ENCODE measurements at regions not wholly inside any gene's neighbourhood (a gene's known extent, or its start where the extent isn't known, plus 50 kb on each side); places are given as distances from the start of the nearest gene placed in this dataset.
"Not testable (repeated sequence)": the region's sequence is repeated elsewhere in the genome, so short reads cannot be mapped to it uniquely, and the experiment has no call there.

DNA sequence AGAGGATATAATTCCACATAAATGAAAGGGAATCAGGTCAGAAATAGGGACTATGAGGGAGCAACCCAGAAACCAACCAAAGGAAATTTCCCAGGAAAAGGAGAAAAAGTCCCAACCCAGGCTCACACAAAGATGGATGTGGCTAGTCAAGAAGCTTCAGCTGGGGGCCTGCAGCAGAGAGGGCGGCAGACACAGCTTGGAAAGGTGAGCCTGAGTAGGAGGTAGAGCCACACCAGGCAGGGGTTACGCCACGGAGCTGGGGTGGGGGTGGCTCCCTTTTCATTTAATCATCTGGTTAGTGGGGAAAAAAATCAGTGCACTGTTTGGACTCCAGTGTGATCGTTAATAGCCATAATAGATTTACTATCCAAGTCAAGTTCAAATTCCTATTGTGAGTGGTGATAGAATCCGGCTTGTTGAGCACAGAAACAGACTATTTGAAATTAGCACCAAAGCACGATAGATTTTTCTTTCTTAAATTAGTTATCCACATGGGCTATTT lies 220.6 kb downstream of the TPBG start:
- DNase-seq (ENCODE audit: low spot score): no peak

DNA sequence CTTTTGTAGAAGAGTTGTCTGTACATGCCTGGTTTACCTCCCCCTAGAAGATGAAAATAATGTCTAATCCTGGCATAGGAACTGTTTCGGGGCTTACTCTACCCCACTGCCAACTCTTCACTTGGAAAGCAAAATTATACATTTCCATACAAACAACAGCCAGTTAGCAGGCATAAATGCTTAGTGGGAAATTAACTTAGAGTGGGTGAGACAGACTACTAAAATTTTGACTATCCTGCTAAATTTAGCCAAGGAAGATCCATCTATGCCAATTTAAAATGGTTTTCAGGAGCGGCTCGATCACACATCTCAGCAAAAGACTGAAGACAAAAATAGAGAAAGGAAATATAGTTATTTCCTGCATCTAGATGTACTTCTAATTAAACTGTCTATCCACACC lies 221.2 kb downstream of the TPBG start:
- no peak for DNase-seq (ENCODE audit: low spot score)

DNA sequence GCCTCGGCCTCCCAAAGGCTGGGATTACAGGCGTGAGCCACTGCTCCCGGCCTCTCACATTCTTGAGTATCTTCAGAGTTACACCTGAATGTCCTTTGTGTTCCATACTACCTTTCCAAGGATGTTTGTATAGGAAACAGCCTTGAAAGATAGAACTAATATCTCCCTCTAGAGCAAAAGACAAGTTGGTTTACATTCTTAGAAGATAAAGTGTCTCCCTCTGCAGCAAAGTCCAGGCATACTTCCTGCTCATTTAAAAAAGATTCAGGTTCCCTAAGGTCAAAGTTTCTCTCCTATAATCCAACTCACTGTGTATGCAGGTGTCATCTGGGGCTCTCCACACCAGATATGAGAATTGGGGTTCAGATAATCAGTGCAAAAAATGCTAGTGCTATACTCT lies 224.4 kb downstream of the TPBG start:
- no peak for DNase-seq (ENCODE audit: low spot score)

DNA sequence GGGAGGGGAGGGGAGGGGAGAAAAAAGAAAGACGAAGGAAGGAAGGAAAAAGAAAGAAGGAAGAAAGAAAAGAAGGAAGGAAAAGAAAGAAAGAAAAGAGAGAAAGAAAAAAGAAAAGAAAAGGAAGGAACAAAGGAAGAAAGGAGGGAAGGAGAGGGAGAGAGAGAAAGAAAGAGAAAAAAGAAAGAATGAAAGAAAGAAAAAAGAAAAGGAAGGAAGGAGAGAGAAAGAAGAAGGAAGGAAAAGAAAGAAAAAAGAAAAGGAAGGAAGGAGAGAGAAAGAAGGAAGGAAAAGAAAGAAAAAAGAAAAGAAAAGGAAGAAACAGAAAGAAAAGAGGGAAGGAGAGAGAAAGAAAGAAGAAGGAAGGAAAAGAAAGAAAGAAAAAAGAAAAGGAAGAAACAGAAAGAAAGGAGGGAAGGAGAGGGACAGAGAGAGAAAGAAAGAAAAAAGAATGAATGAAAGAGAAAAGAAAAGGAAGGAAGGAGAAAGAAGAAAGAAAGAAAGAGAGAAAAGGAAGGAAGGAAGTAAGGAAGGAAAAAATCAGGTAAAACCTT lies 225.3 kb downstream of the TPBG start:
- no peak for DNase-seq (ENCODE audit: low spot score)

DNA sequence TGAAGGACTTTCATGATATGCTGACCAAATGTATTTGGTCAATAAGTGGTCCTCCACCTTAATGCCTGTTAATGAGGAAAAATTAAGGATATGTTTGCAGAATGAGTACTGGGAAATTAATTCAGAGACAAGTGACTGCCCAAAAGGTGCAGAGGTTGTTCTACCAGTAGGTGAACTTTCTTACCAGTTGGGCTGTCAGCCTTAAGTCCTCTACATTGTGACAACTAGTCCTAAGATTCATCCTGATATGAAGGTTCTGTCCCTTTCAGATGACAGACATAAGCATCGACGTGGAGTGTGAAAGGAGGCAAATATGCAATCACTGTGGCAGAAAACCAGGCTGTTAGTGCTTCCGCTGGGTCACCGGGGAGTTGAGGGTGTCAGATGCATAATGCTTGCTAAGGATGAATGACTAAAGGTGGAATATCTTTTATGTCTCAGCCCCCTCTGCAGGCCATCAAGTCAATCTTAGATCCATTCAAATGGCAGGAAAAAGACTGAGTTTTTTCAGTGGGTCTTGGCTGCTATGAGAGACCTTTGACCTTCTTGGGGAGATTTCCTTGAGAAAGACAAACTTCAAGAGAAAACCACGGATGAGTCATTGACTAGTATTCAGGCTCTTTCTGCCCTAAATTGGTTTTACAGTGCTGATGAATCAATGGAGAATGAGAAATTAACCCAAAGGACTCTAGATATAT lies 226.0 kb downstream of the TPBG start:
- DNase-seq (ENCODE audit: low spot score): peak; percentile 70

DNA sequence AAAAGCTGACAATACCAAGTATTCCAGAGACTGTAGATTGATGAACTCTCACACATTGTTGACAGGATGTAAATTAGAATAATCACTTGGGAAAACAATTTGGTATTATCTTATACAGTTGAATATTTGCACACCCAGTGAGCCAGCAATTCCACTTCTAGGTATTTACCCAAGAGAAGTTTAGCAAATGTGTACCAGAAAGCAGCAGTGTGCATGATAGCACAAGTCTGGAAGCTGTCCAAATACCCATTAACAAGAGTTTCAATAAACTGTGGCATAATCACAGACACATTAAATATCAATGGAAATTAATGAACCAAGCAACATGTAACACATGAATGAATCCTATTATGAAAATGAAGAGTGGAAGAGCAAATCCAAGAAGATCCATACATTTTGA lies 233.6 kb downstream of the TPBG start:
- DNase-seq (ENCODE audit: low spot score): no peak

DNA sequence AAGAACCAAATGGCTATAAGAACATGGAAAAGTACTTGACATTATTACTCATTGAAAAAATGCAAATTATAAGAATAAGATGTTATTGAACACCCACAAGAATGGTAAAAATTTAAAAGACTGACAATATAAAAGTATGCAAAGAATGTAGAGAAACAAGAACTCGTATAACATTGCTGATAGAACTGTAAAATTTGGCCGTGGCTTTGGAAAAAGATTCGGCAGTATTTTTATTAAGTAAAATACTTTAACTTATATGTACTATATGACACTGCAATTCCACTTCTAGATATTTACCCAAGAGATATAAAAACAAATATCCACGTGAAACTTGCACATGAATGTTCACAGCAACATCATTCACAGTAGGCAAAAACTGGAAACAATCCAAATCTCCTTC lies 239.2 kb downstream of the TPBG start:
- no peak for DNase-seq (ENCODE audit: low spot score)

DNA sequence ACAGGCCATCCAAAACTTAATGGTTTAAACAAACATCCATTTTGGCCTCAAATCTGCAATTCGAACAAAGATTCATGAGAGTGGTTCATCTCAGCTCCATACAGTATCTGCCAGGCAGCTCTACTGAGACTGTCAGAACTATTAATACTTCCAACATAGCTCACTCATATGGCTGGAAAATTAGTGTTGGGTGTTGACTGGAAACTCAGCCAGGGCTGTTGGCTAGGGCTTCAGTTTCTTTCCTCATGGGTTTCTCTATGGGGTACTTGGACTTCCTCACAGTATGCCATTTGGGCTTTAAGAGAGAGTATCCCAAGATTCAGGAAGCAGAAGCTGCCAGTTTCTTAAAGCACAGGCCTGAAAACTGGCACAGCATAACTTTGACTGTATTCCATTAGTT lies 240.3 kb downstream of the TPBG start:
- DNase-seq (ENCODE audit: low spot score): no peak

DNA sequence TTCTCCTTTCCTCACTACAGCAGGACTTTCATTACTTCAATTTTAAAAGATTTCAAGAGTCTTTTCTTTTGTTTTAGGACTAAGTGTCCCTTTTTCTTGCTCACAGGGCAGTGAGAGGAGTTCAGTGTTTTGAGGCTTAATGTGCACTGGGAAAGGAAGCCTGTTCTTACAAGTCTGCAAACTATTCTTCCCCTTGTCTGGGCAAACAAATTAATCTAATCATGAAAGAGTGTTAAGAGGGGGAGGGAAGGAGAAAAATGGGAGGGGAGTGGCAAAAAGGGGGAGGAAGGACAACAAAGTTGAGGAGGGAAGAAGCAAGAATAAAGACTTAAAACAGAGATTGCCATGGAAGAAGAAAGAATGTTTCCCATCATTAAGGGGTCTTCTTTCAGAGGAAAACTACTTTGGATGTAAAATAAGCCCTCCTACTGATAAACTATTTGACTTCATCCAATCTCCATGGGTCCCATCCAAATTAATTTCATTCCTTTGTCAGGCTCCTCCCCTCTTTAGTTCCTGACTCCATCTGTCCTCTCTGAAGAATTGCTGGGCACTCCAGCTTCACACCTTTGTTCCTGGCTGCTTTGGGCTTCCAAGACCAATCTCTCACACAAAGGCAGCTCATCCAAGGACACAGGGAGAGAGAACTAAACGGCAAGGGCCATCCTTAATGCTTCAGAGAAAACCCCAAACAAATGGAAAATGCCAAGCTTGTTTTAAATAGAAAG lies 244.5 kb downstream of the TPBG start:
- no peak for DNase-seq (ENCODE audit: low spot score)

DNA sequence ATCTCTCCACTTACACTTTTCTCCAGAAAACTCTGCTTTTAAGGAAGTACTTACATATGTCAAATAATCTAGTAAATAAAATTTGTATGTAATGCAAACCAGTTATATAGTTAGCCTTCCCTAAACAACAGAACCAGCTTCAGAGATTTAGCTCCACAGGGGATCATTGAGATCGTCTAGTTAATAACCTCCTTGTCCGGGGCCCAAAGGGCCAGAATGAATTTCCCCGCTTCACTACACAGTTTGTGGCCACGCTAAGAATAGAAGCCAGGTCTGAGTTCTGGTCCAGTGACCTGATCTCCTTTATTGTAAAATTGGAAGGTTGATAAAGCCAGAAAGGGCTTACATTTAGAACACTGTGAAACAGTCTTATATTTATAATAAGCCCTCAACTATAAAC lies 245.2 kb downstream of the TPBG start:
- DNase-seq (ENCODE audit: low spot score): no peak

DNA sequence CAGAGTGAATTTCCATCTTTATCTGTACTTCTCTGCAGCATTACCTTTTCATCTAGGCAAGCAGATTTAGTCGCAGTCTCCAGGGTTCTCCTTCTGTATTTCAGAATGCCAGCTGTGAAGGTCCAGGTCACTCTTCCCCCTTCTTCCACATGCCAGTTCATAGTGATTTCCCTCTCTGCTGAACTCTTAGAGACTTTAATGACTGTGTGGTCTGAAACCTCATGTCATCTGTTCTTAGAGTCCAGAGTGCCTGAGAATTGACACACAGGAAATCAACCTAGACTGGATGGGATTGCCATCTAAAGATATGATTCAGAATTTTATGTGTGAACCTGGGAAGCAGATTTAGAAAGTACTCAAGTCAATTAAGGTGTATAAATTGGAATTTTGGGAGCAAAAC lies 248.1 kb downstream of the TPBG start:
- DNase-seq (ENCODE audit: low spot score): no peak

DNA sequence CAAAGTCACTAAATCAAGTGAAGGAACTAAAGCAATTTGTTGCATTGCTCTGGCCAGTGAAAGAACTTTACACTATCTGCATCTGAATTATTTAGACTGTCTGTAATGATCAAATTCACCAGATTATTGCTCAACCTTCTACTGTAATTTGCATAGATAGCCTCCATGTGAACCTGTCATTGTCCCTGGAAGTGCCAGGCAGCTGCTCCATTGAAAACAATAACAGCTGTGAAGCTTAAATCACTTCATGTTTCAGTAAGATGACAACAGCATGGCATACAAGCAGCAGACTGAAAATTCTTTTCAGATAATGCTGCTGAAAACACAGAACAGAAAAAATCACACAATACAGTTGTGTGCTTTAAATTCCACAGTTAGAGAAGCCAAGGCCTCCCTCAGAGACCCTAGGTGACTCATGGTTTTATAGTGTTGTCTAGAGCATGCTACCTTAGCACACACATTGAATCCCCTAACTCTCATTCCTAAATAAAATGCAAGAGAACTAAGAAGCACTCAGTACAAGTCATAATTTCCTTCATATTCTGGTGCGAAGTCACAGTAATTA lies 248.9 kb downstream of the TPBG start:
- DNase-seq (ENCODE audit: low spot score): no peak

DNA sequence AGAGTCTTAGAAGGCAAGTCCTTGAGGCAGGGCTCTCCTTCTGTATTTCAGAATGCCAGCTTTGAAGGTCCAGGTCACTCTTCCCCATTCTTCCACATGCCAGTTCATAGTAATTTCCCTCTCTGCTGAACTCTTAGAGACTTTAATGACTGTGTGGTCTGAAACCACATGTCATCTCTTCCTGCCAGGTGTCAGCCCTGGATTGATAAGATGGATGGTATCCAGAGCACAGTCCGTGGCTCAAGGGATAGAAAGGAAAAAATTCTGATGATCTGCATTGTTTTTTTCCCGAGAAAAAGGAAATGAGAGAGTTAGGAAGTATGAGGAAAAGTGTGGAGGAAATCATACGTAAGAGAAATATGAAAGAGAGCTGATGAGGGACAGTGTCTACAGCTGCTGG lies 250.9 kb downstream of the TPBG start:
- DNase-seq (ENCODE audit: low spot score): no peak

DNA sequence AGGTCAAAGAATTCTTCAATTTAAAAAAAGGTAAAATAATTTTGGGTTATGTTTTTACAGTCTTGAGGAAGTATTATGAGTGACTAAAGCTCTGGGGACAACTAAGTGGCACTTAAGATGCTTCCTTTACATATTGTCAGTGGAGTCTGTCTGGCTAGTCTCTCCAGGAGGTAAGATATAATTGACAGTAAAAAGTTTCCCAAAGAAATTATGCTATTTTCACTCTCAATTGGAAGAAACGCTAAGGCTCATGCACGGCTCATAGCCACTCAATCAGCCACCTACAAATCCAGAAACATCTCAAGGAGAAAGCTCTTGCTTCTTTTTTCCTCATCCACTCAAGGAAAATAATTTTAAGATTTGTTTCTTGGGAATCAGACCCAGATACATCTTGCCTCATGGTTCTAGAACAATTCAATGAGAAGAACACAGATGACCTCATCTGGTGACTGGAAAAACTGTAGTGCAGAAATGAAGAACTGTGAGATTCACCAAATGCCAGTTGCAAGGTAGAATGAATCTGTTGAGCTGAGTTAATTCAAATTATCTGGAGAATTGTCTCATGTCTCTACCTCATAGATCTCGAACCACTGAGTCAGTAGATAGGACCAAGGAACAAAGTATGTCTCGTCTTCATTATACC lies 252.9 kb downstream of the TPBG start:
- no peak for DNase-seq (ENCODE audit: low spot score)

DNA sequence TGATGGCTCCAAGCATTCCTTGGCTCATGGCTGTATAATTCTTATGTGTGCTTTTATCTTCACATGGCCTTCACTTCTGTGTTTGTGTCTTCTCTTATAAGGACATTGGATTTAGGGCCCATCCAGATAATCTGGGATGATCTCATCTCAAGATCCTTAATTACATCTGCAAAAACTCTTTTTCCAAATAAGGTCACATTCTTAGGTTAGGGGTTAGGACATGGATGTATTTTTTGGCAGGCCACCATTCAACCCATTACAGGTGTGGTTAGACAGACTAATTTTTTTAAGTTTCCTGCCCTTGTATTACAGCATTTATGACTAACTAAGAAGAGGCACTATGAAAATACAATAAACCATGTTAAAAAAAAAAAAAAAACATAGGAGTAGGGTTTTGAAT lies 254.0 kb downstream of the TPBG start:
- DNase-seq (ENCODE audit: low spot score): no peak

DNA sequence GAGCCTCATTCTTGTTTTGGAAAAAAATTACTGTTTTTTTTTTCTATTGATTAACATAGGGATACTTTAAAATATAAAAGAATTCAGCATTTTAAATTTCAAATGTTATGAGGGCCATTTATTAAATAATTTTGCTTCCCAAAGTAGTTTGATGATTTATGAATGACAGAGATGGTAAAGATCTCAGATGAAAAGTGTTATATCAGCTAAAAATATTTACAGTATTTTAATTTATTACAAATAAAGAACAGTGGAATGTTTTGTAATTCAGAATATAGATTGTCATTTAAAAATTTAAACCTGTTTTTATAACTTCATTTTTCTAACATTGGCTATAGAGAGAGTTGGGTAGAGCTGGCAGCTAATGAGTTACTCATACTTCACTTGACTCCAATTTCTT lies 256.0 kb downstream of the TPBG start:
- no peak for DNase-seq (ENCODE audit: low spot score)

DNA sequence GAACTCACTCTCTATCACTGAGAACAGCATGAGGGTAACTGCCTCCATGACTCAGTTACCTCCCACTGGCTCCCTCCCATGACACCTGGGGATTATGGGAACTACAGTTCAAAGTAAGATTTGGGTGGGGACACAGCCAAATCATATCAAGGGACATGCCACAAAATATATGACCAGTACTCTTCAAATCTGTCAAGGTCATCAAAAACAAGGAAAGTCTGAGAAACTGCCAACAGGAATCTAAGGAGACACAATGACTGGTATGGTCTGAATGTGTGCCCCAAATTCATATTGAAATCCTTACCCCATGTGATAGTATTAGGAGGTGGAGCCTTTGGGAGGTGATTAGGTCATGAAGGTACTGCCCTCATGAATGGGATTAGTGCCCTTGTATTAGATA lies 258.8 kb downstream of the TPBG start:
- no peak for DNase-seq (ENCODE audit: low spot score)

DNA sequence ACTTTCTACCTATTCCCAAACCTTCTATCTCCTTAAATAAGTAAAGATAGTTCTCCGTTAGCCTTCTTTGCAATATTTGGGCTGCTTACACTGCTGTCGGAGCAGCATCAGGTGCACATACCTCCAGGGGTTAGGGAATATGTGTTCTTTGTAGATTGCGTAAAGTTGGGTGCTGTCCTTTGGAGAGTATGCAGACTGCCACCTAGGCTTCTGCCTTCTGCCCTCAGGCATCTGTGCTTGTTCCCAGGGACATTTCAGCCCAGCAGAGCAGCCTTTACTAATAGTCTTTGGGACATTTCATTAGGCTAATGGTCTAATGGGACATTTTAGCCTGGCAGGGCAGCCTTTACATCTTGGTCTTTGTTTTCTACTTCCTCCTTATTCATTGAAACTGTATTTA lies 260.6 kb downstream of the TPBG start:
- DNase-seq (ENCODE audit: low spot score): no peak

DNA sequence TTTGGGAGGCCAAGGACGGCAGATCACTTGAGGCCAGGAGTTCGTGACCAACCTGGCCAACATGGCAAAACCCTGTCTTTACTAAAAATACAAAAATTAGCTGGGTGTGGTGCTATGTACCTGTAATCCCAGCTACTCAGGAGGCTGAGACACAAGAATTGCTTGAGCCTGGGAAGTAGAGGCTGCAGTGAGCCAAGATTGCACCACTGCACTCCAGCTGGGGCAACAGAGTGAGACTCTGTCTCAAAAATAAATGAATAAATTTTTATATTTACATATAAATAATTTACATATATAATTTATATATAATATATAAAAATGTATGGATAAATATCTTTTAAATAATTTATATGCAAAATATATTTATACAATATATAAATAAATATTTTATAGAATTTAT lies 263.3 kb downstream of the TPBG start:
- not testable (repeated sequence) for DNase-seq (ENCODE audit: low spot score)

DNA sequence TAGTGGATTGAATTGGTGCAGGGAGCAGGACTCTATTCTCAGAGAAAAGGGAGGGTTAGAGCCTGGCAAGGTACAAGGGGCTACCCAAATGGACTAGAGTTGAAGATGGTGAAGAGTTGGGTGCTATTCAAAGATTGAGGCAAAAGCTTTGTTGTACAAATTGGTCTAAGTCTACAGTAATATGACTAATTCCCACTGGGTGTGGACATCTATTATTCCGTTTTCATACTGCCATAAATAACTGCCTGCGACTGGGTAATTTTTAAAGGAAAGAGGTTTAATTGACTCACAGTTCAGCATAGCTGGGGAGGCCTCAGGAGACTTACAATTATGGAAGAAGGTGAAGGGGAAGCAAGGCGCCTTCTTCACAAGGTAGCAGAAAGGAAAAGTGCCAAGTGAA lies 266.3 kb downstream of the TPBG start:
- DNase-seq (ENCODE audit: low spot score): no peak

DNA sequence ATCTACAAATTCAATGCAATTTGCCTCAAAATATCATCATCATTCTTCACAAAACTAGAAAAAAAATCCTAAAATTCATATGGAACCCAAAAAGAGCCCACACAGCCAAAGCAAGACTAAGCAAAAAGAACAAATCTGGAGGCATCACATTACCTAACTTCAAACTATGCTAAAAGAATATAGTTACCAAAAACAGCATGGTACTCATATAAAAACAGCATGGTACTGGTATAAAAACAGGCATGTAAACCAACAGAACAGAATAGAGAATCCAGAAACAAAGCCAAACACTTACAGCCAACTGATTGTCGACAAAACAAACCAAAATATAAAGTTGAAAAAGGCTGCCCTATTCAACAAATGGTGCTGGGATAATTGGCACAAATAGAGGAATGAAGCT lies 278.1 kb downstream of the TPBG start:
- no peak for DNase-seq (ENCODE audit: low spot score)

DNA sequence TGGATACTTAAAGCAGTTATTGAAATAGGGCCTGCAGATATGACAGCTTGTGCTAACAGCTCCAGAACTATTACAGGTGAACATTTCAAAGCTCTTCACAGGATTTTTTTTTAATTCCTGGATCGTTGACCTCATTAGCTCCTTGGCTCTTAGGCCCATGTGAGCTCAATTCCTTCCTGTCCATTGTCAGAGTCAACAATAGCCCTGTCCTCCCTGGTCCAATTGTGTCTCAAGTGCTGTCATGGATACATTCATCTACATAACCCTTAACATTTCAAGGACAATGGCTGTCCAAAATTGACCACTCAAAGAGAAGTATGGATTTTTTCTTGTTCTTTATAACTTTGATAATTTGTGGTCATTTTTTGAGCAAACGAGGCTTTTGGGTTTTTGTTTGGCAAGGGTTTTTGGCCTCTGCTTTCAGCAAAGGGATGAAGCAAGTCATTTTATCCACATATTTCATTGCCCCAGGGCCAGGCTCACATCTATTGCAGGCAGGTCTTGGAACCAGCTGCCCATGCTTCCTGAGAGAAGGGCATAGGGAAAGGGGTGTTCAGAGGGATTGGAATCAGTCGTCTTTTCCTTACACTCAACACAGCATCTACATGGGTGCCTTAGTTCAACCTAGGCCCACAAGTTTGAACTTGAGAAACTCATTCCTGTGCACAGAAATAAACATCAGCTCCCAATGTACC lies 282.1 kb downstream of the TPBG start:
- no peak for DNase-seq (ENCODE audit: low spot score)
